MM.1S (cell line): ENCODE measurements at regions not wholly inside any gene's neighbourhood (a gene's known extent, or its start where the extent isn't known, plus 50 kb on each side); places are given as distances from the start of the nearest gene placed in this dataset.
A peak's percentile ranks its signal among the peaks of the same experiment; 100 is the strongest.

Source experiments
- DNase-seq: peaks from one replicate; pipeline ENCODE4 v3.0.0-alpha.2; 2015
- H2AFZ ChIP-seq: fragments of 300-600 bp; sonication (generic); 2 replicates; pipeline ENCODE4 v1.6.0; 2016; ENCODE audit warnings: antibody characterized with exemption, low read length
- H3F3A ChIP-seq: fragments of 300-600 bp; sonication (generic); 2 replicates; pipeline ENCODE4 v1.6.1; 2016; ENCODE audit warnings: mild to moderate bottlenecking, antibody characterized with exemption, low read length, moderate library complexity, mixed read lengths; ENCODE audit not compliant: insufficient read depth
- H3K27ac ChIP-seq: fragments of 300-600 bp; sonication (generic); 2 replicates; pipeline ENCODE4 v1.5.1; 2016; ENCODE audit warnings: mild to moderate bottlenecking, low read length
- H3K27me3 ChIP-seq: fragments of 300-600 bp; sonication (generic); replicated peaks from 2 replicates; pipeline ENCODE4 v1.6.0; 2016; ENCODE audit warnings: low read length; ENCODE audit not compliant: insufficient read depth
- H3K36me3 ChIP-seq: fragments of 300-600 bp; sonication (generic); replicated peaks from 2 replicates; pipeline ENCODE4 v1.6.1; 2016; ENCODE audit warnings: mild to moderate bottlenecking, low read length, mixed read lengths; ENCODE audit not compliant: insufficient read depth
- H3K4me1 ChIP-seq: fragments of 300-600 bp; sonication (generic); 2 replicates; pipeline ENCODE4 v1.6.1; 2016; ENCODE audit warnings: low read length, mixed read lengths
- H3K4me2 ChIP-seq: fragments of 300-600 bp; sonication (generic); 2 replicates; pipeline ENCODE4 v1.6.0; 2016; ENCODE audit warnings: low read depth, low read length
- H3K4me3 ChIP-seq: fragments of 300-600 bp; sonication (generic); 2 replicates; pipeline ENCODE4 v1.5.1; 2016; ENCODE audit warnings: low read length, mixed read lengths
- H3K79me2 ChIP-seq: fragments of 300-600 bp; sonication (generic); 2 replicates; pipeline ENCODE4 v1.6.1; 2016; ENCODE audit warnings: mixed run types, low read length, mixed read lengths
- H3K9ac ChIP-seq: fragments of 300-600 bp; sonication (generic); 2 replicates; pipeline ENCODE4 v1.6.1; 2016; ENCODE audit warnings: low read length, mixed read lengths
- H3K9me2 ChIP-seq: fragments of 300-600 bp; sonication (generic); replicated peaks from 2 replicates; pipeline ENCODE4 v1.6.1; 2016; ENCODE audit warnings: mild to moderate bottlenecking, low read length, mixed read lengths; ENCODE audit not compliant: insufficient read depth
- H3K9me3 ChIP-seq: fragments of 300-600 bp; sonication (generic); replicated peaks from 2 replicates; pipeline ENCODE4 v1.6.1; 2016; ENCODE audit warnings: mild to moderate bottlenecking, low read length, mixed read lengths; ENCODE audit not compliant: insufficient read depth
- H4K20me1 ChIP-seq: fragments of 300-600 bp; sonication (generic); 2 replicates; pipeline ENCODE4 v1.6.1; 2016; ENCODE audit warnings: mild to moderate bottlenecking, low read length, moderate library complexity, mixed read lengths; ENCODE audit not compliant: insufficient read depth
- CTCF ChIP-seq: fragments of 300-600 bp; sonication (generic); IDR thresholded peaks from 2 replicates; pipeline ENCODE4 v1.5.1; 2016; ENCODE audit warnings: antibody characterized with exemption, low read length, mixed read lengths
- EZH2 ChIP-seq: fragments of 300-600 bp; sonication (generic); optimal IDR thresholded peaks from 2 replicates; pipeline ENCODE3; 2017; ENCODE audit warnings: low read depth, mild to moderate bottlenecking, antibody characterized with exemption, low read length, mixed read lengths
- EZH2phosphoT487 ChIP-seq: fragments of 300-600 bp; sonication (generic); IDR thresholded peaks from 2 replicates; pipeline ENCODE4 v1.6.1; 2018; ENCODE audit warnings: antibody characterized with exemption, low read length

GRCh38 chr5:143874312-143874711 lies 62.4 kb downstream of the HMHB1 start:
- H3K4me2 ChIP-seq: peak overlapping the region; percentile 16; the same call in 1 of the 2 replicates
- H3K79me2 ChIP-seq: no peaks in the 10 kb centered on the region
- DNase-seq: peak; percentile 56
- no peaks in the 10 kb centered on the region for H3K27me3 ChIP-seq
- TF ChIP-seq EZH2phosphoT487: no peak
- TF ChIP-seq EZH2: no peak
- TF ChIP-seq CTCF: no peak
- H3K27ac ChIP-seq: no peak overlapping the region
- peaks cover 9% of the 10 kb centered on the region for H3K4me1 ChIP-seq
- no peaks in the 10 kb centered on the region for H4K20me1 ChIP-seq
- no peak overlapping the region for H2AFZ ChIP-seq
- H3K4me3 ChIP-seq: no peak overlapping the region
- H3K36me3 ChIP-seq: no peaks in the 10 kb centered on the region
- H3K9ac ChIP-seq: no peak overlapping the region
- H3F3A ChIP-seq: no peaks in the 10 kb centered on the region
- H3K9me2 ChIP-seq: no peaks in the 10 kb centered on the region
- no peaks in the 10 kb centered on the region for H3K9me3 ChIP-seq

DNA sequence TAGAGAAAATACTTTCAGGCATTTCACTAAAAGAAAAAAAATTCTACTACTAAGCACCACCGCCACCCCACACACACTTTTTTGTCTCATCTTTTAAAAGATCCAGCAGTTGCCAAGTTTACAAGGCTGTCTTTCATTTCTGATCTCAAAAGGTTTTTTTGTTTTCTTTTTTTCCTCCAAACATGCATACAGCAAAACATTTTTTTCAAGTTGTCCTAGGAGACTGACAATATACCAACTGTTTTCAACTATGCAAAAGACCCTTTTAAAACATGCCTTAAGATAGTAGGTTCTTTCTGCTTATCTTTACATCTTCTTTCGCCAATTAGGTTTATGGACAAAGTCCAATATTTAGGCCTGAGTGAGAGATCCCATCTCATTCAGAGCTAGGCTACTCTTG lies 65.2 kb downstream of the HMHB1 start:
- no peak for DNase-seq
- Histone ChIP-seq H3K9ac (no peak overlapping the region), H3K4me1 (peaks cover 9% of the 10 kb centered on the region), H3K36me3 (no peaks in the 10 kb centered on the region), H2AFZ (no peak overlapping the region), H3F3A (no peaks in the 10 kb centered on the region), H3K9me3 (no peaks in the 10 kb centered on the region), H3K27me3 (no peaks in the 10 kb centered on the region), H3K79me2 (no peaks in the 10 kb centered on the region), H3K4me3 (no peak overlapping the region), H3K9me2 (no peaks in the 10 kb centered on the region), H3K27ac (no peak overlapping the region), H4K20me1 (no peaks in the 10 kb centered on the region), H3K4me2 (no peak overlapping the region)
- TF ChIP-seq EZH2 (no peak), CTCF (no peak), EZH2phosphoT487 (no peak)

DNA sequence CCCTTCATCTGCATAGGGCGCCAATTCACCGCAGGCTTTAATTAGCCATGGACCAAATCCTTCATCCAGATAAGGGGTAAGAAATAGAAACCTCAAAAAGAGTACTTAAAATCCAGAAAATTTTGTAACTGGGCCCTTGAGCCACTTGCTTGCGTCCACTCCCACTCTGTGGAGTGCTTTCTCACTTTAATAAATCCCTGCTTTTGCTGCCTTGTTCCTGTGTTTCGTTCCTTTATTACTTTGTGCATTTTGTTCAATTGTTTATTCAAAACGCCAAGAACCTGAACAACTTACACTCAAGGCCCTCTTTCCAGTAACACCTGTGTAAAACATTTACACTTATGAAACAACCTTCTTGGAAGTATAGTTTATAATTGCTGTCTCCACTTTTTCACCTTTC lies 66.5 kb downstream of the HMHB1 start:
- H3K4me1 ChIP-seq: peaks cover 9% of the 10 kb centered on the region
- no peaks in the 10 kb centered on the region for H3K9me2 ChIP-seq
- no peak overlapping the region for H3K4me3 ChIP-seq
- H3F3A ChIP-seq: no peaks in the 10 kb centered on the region
- H3K27me3 ChIP-seq: no peaks in the 10 kb centered on the region
- TF ChIP-seq EZH2 (no peak), CTCF (no peak)
- no peak overlapping the region for H2AFZ ChIP-seq
- no peaks in the 10 kb centered on the region for H4K20me1 ChIP-seq
- H3K9ac ChIP-seq: no peak overlapping the region
- no peak for DNase-seq
- H3K79me2 ChIP-seq: no peaks in the 10 kb centered on the region
- H3K27ac ChIP-seq: no peak overlapping the region
- no peak overlapping the region for H3K4me2 ChIP-seq
- no peaks in the 10 kb centered on the region for H3K36me3 ChIP-seq
- H3K9me3 ChIP-seq: no peaks in the 10 kb centered on the region
